ENCODE measurements at regions not wholly inside any gene's neighbourhood (a gene's known extent, or its start where the extent isn't known, plus 50 kb on each side); places are given as distances from the start of the nearest gene placed in this dataset.

DNA sequence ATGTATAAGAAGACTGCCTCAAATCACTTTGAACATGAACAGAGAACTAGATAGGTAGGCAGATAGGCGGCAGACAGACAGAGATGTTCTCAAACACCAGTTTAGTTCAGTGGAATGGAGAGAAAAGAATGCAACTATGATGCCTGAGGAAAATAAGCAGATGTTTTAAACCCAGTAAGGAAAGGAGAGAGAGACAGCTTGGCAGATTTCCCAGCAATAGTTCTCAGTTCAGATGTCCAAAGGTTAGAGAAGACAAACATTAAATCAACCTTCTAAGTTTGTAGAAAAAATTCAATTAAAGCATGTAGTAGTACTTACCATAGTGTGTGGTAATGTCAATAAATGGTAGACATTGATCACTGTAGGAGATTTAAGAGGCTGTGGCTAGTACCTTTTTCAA, 209.6 kb upstream of the PFN2 start:
- Histone ChIP-seq H3K27me3 (no peaks in the 10 kb centered on the region), H3K36me3 (no peaks in the 10 kb centered on the region), H3K4me3 (no peak overlapping the region), H3K4me1 (peaks cover 0 to 13% (median 3%) of the 10 kb centered on the region in 4 donors), H3K27ac (no peak overlapping the region), H3K9me3 (no peaks in the 10 kb centered on the region)
- TF ChIP-seq, protein P1, sequence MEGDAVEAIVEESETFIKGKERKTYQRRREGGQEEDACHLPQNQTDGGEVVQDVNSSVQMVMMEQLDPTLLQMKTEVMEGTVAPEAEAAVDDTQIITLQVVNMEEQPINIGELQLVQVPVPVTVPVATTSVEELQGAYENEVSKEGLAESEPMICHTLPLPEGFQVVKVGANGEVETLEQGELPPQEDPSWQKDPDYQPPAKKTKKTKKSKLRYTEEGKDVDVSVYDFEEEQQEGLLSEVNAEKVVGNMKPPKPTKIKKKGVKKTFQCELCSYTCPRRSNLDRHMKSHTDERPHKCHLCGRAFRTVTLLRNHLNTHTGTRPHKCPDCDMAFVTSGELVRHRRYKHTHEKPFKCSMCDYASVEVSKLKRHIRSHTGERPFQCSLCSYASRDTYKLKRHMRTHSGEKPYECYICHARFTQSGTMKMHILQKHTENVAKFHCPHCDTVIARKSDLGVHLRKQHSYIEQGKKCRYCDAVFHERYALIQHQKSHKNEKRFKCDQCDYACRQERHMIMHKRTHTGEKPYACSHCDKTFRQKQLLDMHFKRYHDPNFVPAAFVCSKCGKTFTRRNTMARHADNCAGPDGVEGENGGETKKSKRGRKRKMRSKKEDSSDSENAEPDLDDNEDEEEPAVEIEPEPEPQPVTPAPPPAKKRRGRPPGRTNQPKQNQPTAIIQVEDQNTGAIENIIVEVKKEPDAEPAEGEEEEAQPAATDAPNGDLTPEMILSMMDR (IDR thresholded peaks at IDR 0.05), result no peak
- DNase-seq, result no peak
- intact Hi-C loops (cut with DNase I; ENCODE audit: low total_unique reads), result no loop called here

DNA sequence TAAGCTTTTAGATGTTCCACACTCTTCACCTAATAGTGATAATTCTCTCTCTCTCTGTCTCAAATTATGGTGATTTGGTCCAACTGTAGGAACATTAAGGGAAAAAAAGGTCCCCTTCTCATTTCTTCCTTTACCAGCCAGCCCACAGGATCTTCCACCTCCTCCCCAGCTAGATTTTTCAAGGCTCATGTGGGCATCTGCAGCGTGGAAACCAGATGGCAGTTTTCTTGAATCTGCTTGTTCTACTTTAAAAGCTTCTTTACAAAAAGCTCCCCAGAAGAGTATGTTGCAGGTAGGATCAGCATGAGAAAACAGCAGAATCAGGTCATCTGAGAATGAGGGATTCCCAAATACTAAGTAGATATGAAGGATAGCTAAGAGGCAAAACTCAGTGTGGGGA, 208.6 kb upstream of the PFN2 start:
- Histone ChIP-seq H3K27me3 (no peaks in the 10 kb centered on the region), H3K36me3 (no peaks in the 10 kb centered on the region), H3K9me3 (no peaks in the 10 kb centered on the region), H3K4me3 (no peak overlapping the region), H3K4me1 (peaks cover 0 to 8% (median under 1%) of the 10 kb centered on the region in 4 donors), H3K27ac (no peak overlapping the region)
- DNase-seq, result no peak
- TF ChIP-seq, protein P1 (IDR thresholded peaks at IDR 0.05), result no peak
- intact Hi-C loops (cut with DNase I; ENCODE audit: low total_unique reads), result no loop called here

DNA sequence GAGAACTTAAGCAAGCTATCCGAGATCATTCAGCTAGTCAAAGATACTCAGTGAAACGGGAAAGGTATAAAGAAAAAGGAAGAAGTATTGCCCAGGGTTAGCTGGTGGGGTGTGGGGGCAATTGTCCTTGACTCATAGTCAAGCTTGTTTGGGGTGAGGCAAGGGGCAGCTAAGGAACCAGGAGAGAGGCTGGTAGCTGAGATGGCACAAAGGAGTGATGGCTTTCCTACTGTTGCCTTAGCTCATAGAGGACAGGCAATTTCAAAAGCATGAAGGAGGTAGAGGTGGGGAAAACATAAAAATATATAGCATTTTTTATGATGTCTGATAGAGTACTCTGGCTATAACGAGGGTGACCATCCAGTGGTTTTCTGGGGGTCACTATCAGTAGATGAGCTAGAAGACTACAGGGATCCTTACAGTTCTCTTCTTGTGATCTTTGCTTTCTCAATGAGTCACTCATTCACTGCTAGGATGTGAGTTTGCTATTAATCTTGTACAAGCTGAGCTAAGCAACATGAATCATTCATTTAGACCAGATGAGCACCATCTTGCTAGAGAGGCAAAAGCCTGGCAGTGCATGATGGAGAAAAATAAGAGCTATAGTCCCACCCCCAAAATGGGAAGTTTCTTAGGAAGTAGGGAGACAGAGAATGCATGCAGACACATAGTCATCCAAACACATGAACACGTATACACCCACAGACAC, 207.1 kb upstream of the PFN2 start:
- H3K27ac ChIP-seq, result no peak overlapping the region
- peaks cover 0 to 7% (median 0%) of the 10 kb centered on the region in 4 donors for H3K4me1 ChIP-seq
- H3K36me3 ChIP-seq, result no peaks in the 10 kb centered on the region
- no peaks in the 10 kb centered on the region for H3K27me3 ChIP-seq
- no peak overlapping the region for H3K4me3 ChIP-seq
- intact Hi-C loops (cut with DNase I; ENCODE audit: low total_unique reads), result no loop called here
- no peaks in the 10 kb centered on the region for H3K9me3 ChIP-seq
- DNase-seq, result no peak
- TF ChIP-seq, protein P1 (IDR thresholded peaks at IDR 0.05), result no peak

DNA sequence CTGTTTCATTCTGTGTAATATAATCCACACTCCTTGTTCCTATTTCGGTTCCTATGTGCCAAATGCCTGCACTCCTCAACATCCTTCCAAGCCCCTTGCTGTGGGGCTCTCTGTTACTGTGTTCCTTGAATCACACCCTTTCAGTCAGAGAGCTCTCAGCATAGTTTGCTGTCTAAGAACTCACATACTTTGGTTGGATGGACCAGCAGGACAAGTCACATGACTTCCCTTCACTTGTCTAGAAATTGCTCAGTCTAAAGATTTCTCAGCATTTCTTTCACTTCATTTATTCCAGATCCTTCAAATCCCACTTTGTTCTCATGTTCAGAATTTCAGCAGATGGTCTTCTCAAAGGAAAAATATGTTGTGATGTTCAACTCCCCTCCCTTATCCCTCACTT, 203.5 kb upstream of the PFN2 start:
- H3K4me1 ChIP-seq, result peaks cover 0 to 7% (median 0%) of the 10 kb centered on the region in 4 donors
- no peak overlapping the region for H3K27ac ChIP-seq
- no peaks in the 10 kb centered on the region for H3K36me3 ChIP-seq
- intact Hi-C loops (cut with DNase I; ENCODE audit: low total_unique reads), result no loop called here
- no peaks in the 10 kb centered on the region for H3K27me3 ChIP-seq
- no peaks in the 10 kb centered on the region for H3K9me3 ChIP-seq
- TF ChIP-seq, protein P1 (IDR thresholded peaks at IDR 0.05), result no peak
- DNase-seq, result no peak
- H3K4me3 ChIP-seq, result no peak overlapping the region

DNA sequence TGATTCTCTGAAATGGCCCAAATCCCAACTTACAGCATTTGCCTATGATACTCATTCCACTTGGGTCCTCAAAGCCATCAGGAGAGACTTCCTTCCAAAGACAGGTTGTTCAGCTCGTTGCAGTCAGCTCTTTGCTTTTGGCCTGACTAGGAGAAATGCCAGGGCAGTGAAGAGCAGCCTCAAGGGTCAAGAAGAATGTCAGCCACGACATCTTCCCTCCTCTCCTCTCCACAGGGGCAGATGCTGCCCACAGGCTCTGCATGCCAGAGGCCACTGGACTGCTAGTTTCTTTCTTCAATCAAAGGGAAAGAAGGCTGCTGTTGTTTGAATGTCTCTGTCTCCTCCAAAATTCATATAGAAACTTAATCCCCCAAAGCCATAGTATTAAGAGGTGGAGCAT, 201.7 kb upstream of the PFN2 start:
- intact Hi-C loops (cut with DNase I; ENCODE audit: low total_unique reads), result no loop called here
- H3K4me3 ChIP-seq, result no peak overlapping the region
- no peak overlapping the region for H3K27ac ChIP-seq
- DNase-seq, result no peak
- no peaks in the 10 kb centered on the region for H3K36me3 ChIP-seq
- peaks cover 0 to 15% (median 0%) of the 10 kb centered on the region in 4 donors for H3K4me1 ChIP-seq
- no peaks in the 10 kb centered on the region for H3K9me3 ChIP-seq
- TF ChIP-seq, protein P1 (IDR thresholded peaks at IDR 0.05), result no peak
- H3K27me3 ChIP-seq, result no peaks in the 10 kb centered on the region
